ENCODE measurements at regions not wholly inside any gene's neighbourhood (a gene's known extent, or its start where the extent isn't known, plus 50 kb on each side); places are given as distances from the start of the nearest gene placed in this dataset.
"Not testable (repeated sequence)": the region's sequence is repeated elsewhere in the genome, so short reads cannot be mapped to it uniquely, and the experiment has no call there.

DNA sequence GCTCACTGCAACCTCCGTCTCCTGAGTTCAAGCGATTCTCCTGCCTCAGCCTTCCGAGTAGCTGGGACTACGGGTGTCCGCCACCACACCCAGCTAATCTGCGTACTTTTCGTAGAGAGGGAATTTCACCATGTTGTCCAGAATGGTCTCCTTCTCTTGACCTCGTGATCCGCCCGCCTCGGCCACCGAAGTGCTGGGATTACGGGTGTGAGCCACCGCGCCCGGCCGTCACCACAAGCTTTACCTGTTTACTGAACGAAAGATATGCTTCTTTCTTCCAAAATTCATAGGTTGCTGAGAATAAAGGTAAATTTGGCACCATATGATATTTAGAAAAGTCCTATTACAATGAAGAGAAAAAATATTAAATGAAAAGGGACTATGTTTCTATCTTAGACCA lies 333.5 kb upstream of the EPHA6 start:
- Histone ChIP-seq H3K27me3 (replicated peaks in 1 of 7) (no peaks in the 10 kb centered on the region), H3K36me3 (no peaks in the 10 kb centered on the region), H3K4me1 (no peaks in the 10 kb centered on the region), H3K4me3 (no peak overlapping the region), H3K27ac (no peak overlapping the region), H3K9me3 (peaks cover 0 to 12% (median 0%) of the 10 kb centered on the region in 8 donors)
- 91 to 96% (median 91%) methylated on average over 18 of the region's 18 CpGs for WGBS, 5 donors
- DNase-seq: no peak
- TF ChIP-seq POLR2A (IDR thresholded peaks at IDR 0.05) (no peak), POLR2AphosphoS5 (IDR thresholded peaks at IDR 0.05) (no peak)
- TF ChIP-seq, protein P1, sequence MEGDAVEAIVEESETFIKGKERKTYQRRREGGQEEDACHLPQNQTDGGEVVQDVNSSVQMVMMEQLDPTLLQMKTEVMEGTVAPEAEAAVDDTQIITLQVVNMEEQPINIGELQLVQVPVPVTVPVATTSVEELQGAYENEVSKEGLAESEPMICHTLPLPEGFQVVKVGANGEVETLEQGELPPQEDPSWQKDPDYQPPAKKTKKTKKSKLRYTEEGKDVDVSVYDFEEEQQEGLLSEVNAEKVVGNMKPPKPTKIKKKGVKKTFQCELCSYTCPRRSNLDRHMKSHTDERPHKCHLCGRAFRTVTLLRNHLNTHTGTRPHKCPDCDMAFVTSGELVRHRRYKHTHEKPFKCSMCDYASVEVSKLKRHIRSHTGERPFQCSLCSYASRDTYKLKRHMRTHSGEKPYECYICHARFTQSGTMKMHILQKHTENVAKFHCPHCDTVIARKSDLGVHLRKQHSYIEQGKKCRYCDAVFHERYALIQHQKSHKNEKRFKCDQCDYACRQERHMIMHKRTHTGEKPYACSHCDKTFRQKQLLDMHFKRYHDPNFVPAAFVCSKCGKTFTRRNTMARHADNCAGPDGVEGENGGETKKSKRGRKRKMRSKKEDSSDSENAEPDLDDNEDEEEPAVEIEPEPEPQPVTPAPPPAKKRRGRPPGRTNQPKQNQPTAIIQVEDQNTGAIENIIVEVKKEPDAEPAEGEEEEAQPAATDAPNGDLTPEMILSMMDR (IDR thresholded peaks at IDR 0.05 in 8 of 11, conservative IDR thresholded peaks at IDR 0.05 in 3 of 11): no peak
- intact Hi-C loops (cut with DNase I; ENCODE audit: low total_unique reads): no loop called here

DNA sequence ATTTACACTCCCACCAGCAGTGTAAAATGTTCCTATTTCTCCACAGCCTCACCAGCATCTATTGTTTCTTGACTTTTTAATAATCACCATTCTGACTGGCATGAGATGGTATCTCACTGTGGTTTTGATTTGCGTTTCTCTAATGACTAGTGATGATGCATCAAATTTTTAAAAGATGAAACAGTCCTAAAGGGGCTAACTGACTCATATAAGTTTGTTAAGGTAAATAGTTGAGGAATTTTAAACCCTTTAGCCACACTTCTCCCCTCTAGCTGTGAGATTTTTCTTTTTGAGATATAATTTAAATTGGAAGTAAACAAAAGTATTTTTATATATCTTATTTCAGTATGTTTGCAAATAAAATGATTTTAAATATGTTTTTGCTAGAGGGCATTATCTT lies 331.2 kb upstream of the EPHA6 start:
- H3K4me1 ChIP-seq; H3K4me3 ChIP-seq; DNase-seq; H3K27ac ChIP-seq; intact Hi-C loops (cut with DNase I; ENCODE audit: low total_unique reads); H3K27me3 ChIP-seq (replicated peaks in 1 of 7); H3K36me3 ChIP-seq: not testable (repeated sequence)
- WGBS, 5 donors: 59 to 83% (median 72%) methylated on average over 1 of the region's 1 CpG
- H3K9me3 ChIP-seq: peaks cover 0 to 16% (median 0%) of the 10 kb centered on the region in 8 donors

DNA sequence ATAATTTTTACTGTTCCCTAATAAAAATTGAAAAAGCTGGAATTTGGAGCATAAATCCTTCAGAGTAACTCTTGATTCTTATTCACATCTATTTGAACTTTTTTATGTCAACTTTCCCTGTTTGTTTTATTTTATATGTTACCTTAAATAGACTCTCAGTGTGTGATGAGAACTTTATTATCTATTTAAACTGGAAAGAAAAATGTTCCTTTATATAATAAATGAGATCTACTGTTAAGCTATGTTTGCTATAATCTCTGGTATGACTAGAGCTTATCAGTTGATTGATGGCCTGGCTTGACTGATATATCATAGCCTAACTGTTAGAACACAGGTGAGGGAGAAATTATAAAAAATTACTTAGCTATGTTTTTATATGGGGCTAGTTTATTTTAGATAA lies 330.6 kb upstream of the EPHA6 start:
- no peak overlapping the region for H3K4me3 ChIP-seq
- no peak for DNase-seq
- no peaks in the 10 kb centered on the region for H3K4me1 ChIP-seq
- no peak overlapping the region for H3K27ac ChIP-seq
- peaks cover 0 to 19% (median 0%) of the 10 kb centered on the region in 8 donors for H3K9me3 ChIP-seq
- H3K27me3 ChIP-seq (replicated peaks in 1 of 7): no peaks in the 10 kb centered on the region
- H3K36me3 ChIP-seq: no peaks in the 10 kb centered on the region
- TF ChIP-seq, protein P1 (IDR thresholded peaks at IDR 0.05 in 8 of 11, conservative IDR thresholded peaks at IDR 0.05 in 3 of 11): no peak
- TF ChIP-seq POLR2A (IDR thresholded peaks at IDR 0.05) (no peak), POLR2AphosphoS5 (IDR thresholded peaks at IDR 0.05) (no peak)
- intact Hi-C loops (cut with DNase I; ENCODE audit: low total_unique reads): no loop called here

DNA sequence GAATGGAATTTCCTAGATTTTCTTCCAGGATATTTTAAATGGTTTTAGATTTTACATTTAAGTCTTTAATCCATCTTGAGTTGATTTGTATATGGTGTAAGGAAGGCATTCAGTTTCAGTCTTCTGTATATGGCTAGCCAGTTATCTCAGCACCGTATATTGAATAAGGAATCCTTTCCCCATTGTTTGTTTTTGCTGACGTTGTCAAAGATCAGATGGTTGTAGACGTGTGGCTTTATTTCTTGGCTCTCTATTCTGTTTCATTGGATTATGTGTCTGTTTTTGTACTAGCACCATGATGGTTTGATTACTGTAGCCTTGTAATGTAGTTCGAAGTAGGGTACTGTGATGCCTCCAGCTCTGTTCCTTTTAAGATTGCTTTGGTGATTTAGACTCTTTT lies 325.7 kb upstream of the EPHA6 start:
- no peak for TF ChIP-seq POLR2AphosphoS5 (IDR thresholded peaks at IDR 0.05)
- TF ChIP-seq, protein P1 (IDR thresholded peaks at IDR 0.05 in 8 of 11, conservative IDR thresholded peaks at IDR 0.05 in 3 of 11): no peak
- no peak for TF ChIP-seq POLR2A (IDR thresholded peaks at IDR 0.05)
- peaks cover 0 to 46% (median 18%) of the 10 kb centered on the region in 8 donors for H3K9me3 ChIP-seq
- H3K4me1 ChIP-seq: no peaks in the 10 kb centered on the region
- H3K27me3 ChIP-seq (replicated peaks in 1 of 7): no peaks in the 10 kb centered on the region
- intact Hi-C loops (cut with DNase I; ENCODE audit: low total_unique reads): no loop called here
- DNase-seq: no peak
- 75 to 89% (median 88%) methylated on average over 4 of the region's 4 CpGs for WGBS, 5 donors
- no peak overlapping the region for H3K27ac ChIP-seq
- no peak overlapping the region for H3K4me3 ChIP-seq
- no peaks in the 10 kb centered on the region for H3K36me3 ChIP-seq

DNA sequence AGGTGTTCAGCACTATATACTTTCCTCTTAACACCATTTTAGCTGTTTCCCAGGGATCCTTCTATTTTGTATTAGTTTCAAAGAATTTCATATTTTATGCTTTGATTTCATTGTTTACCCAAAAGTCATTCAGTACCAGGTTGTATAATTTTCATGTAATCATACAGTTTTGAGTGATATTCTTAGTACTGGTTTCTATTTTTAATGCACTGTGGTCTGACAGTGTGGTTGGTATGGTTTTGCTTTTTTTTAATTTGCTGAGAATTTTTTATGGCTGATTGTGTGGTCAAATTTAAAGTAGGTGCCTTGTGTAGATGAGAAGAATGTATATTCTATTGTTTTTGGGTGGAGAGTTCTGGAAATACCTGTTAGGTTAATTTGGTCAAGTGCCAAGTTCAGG lies 323.4 kb upstream of the EPHA6 start:
- TF ChIP-seq, protein P1 (IDR thresholded peaks at IDR 0.05 in 8 of 11, conservative IDR thresholded peaks at IDR 0.05 in 3 of 11): no peak
- TF ChIP-seq POLR2A (IDR thresholded peaks at IDR 0.05) (no peak), POLR2AphosphoS5 (IDR thresholded peaks at IDR 0.05) (no peak)
- no peak overlapping the region for H3K4me3 ChIP-seq
- H3K36me3 ChIP-seq: no peaks in the 10 kb centered on the region
- intact Hi-C loops (cut with DNase I; ENCODE audit: low total_unique reads): no loop called here
- H3K27me3 ChIP-seq (replicated peaks in 1 of 7): no peaks in the 10 kb centered on the region
- H3K4me1 ChIP-seq: no peaks in the 10 kb centered on the region
- peaks cover 0 to 55% (median 29%) of the 10 kb centered on the region in 8 donors for H3K9me3 ChIP-seq
- DNase-seq: no peak
- no peak overlapping the region for H3K27ac ChIP-seq

All from spleen (tissue), 11 donors.